Ovary (tissue), 3 donors: ENCODE measurements at regions not wholly inside any gene's neighbourhood (a gene's known extent, or its start where the extent isn't known, plus 50 kb on each side); places are given as distances from the start of the nearest gene placed in this dataset.

Source experiments
- CTCF ChIP-seq, 3 donors: fragments of 450-650 bp in 2 of 3; fragments of 200-600 bp in 1 of 3; IDR thresholded peaks; one replicate each; pipeline versions ENCODE4 v1.5.1 to v1.8.0; 2016 to 2022; ENCODE audit warnings: antibody characterized with exemption in 3 of 3, mild to moderate bottlenecking in 1 of 3
- EP300 ChIP-seq: sonication (generic); formaldehyde crosslinking; IDR thresholded peaks from one replicate; pipeline ENCODE4 v1.6.1; 2017; ENCODE audit warnings: antibody characterized with exemption
- POLR2A ChIP-seq: fragments of 450-650 bp; IDR thresholded peaks from one replicate; pipeline ENCODE4 v1.6.1; 2017; ENCODE audit warnings: antibody characterized with exemption, mild to moderate bottlenecking, moderate library complexity
- donor health status: DM: no; HTN: no; CAD: no.

- no peak for TF ChIP-seq CTCF (IDR thresholded peaks at IDR 0.05)
- no peak for TF ChIP-seq POLR2A
- no peak for TF ChIP-seq EP300
These were observed 445.7 kb downstream of the SMARCA1 start for GRCh38 chrX:129077424-129078170.
